ENCODE measurements at regions not wholly inside any gene's neighbourhood (a gene's known extent, or its start where the extent isn't known, plus 50 kb on each side); places are given as distances from the start of the nearest gene placed in this dataset.

GRCh38 chr1:181396811-181397210, 86.5 kb upstream of the CACNA1E start:
- Histone ChIP-seq H3K27me3 (no peaks in the 10 kb centered on the region), H3K36me3 (no peaks in the 10 kb centered on the region), H3K4me3 (no peak overlapping the region), H3K27ac (no peak overlapping the region), H3K9me3 (no peaks in the 10 kb centered on the region), H3K4me1 (no peaks in the 10 kb centered on the region)
- no peak for ATAC-seq
- TF ChIP-seq CTCF (IDR thresholded peaks at IDR 0.05): no peak
- DNase-seq: no peak
- intact Hi-C loops (cut with DNase I): no loop called here

- no peak overlapping the region for H3K4me3 ChIP-seq
- H3K9me3 ChIP-seq: no peaks in the 10 kb centered on the region
- no peaks in the 10 kb centered on the region for H3K36me3 ChIP-seq
- no peak for ATAC-seq
- no peak for TF ChIP-seq CTCF (IDR thresholded peaks at IDR 0.05)
- intact Hi-C loops (cut with DNase I): no loop called here
- no peaks in the 10 kb centered on the region for H3K27me3 ChIP-seq
- no peak overlapping the region for H3K27ac ChIP-seq
- H3K4me1 ChIP-seq: no peaks in the 10 kb centered on the region
- DNase-seq: no peak
Observed at GRCh38 chr1:181397845-181398244, 85.5 kb upstream of the CACNA1E start.

- DNase-seq (no peak), ATAC-seq (no peak)
- Histone ChIP-seq H3K9me3 (no peaks in the 10 kb centered on the region), H3K36me3 (no peaks in the 10 kb centered on the region), H3K27ac (no peak overlapping the region), H3K27me3 (no peaks in the 10 kb centered on the region), H3K4me3 (no peak overlapping the region), H3K4me1 (no peaks in the 10 kb centered on the region)
- TF ChIP-seq CTCF (IDR thresholded peaks at IDR 0.05): no peak
- intact Hi-C loops (cut with DNase I): no loop called here
Observed at GRCh38 chr1:181398544-181398943, 84.8 kb upstream of the CACNA1E start.

- Histone ChIP-seq H3K27me3 (no peaks in the 10 kb centered on the region), H3K27ac (no peak overlapping the region), H3K4me3 (no peak overlapping the region), H3K9me3 (no peaks in the 10 kb centered on the region), H3K4me1 (no peaks in the 10 kb centered on the region), H3K36me3 (no peaks in the 10 kb centered on the region)
- intact Hi-C loops (cut with DNase I): no loop called here
- no peak for TF ChIP-seq CTCF (IDR thresholded peaks at IDR 0.05)
- ATAC-seq (peak; percentile 91), DNase-seq (no peak)
Observed at GRCh38 chr1:181405584-181405983, 77.7 kb upstream of the CACNA1E start.

- H3K9me3 ChIP-seq: no peaks in the 10 kb centered on the region
Observed at GRCh38 chr1:181406989-181407388, 76.3 kb upstream of the CACNA1E start.

More at GRCh38 chr1:181406989-181407388, 76.3 kb upstream of the CACNA1E start:
- intact Hi-C loops (cut with DNase I): no loop called here
- ATAC-seq: peak; percentile 16
- H3K27ac ChIP-seq: no peak overlapping the region
- H3K4me3 ChIP-seq: no peak overlapping the region
- H3K27me3 ChIP-seq: no peaks in the 10 kb centered on the region
- no peak for TF ChIP-seq CTCF (IDR thresholded peaks at IDR 0.05)
- H3K4me1 ChIP-seq: no peaks in the 10 kb centered on the region
- no peak for DNase-seq
- no peaks in the 10 kb centered on the region for H3K36me3 ChIP-seq
